Left renal cortex interstitium (tissue), 4 donors: ENCODE measurements at regions not wholly inside any gene's neighbourhood (a gene's known extent, or its start where the extent isn't known, plus 50 kb on each side); places are given as distances from the start of the nearest gene placed in this dataset.
"Not testable (repeated sequence)": the region's sequence is repeated elsewhere in the genome, so short reads cannot be mapped to it uniquely, and the experiment has no call there.

Experiments used
- DNase-seq, 4 donors: peaks; one replicate each; pipeline ENCODE4 v3.0.0-alpha.2; 2013; ENCODE audit warnings: low read depth in 4 of 4, low spot score in 2 of 4, missing footprints in 1 of 4

- DNase-seq: peak in 3 of 4 donors; percentile 53 to 63 (median 60)
These were observed 55.1 kb downstream of the CYCS start for GRCh38 chr7:25069900-25070443.

DNA sequence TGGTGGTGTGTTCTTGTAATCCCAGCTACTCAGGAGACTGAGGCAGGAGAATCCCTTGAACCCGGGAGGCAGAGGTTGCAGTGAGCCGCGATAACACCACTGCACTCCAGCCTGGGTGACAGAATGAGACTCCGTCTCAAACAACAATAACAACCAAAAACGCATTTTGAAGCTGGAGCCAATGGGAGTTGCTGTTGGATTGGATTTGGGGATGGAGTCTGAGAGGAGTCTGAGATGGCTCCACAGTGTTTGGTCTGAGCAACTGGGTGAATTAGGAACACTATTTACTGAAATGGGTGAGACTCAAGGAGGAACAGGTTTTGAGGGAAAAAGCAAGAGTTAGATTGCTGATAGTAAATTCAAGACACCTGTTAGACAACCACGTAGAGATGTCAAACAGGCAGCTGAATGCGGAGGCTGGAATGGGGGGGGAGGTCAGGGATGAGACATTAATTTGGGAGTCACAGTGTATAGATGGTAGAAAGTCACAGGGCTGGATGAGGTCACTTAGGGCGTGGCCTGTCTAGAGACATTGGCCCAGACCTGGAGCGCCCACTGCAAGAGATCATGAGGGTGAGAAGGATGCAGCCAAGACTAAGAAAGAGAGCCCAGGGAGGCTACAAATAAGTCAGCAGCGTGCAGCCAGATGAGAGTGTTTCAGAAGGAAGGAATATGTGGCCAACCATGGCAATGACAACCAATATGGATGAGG, 56.4 kb downstream of the CYCS start:
- DNase-seq: no peak

- DNase-seq: no peak
These were observed 57.1 kb downstream of the CYCS start for GRCh38 chr7:25067726-25068501.

DNA sequence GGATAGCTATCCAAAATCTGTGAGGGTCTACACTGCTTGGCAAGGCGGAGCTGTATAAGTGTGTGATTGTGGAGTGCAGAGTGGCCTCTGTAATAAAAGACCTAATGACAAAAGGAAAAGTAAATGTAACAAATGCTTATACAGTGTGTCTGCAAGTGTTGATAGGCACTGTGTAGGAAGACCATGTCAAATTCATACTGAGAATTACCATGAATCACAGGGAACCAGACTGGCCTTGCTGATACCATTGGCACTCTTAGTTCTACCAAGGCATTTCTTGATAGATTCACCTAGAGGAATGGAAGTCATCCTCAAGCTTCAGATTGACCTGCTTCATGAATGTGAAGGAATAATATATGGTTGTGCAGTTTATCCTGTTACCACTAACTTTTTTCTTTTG, 58.8 kb downstream of the CYCS start:
- DNase-seq: no peak

DNA sequence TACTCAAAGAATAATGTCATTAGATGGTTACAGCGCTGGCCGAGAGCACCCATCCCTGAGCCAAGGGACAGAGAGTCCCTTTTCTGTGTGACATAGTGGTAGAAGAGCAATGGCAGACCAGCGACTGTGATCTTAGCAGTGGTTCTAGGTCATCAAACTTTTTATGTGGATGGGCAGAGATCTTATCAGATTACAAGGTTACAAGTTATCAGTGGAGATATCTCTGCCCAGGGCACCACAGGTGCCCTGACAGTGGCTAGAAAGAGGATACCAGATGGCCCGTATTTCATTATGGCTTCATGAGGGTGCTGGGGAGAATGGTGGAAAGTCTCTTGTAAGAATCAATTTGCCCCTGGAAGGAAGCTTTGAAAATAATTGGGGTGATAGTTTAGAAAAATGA, 62.7 kb downstream of the CYCS start:
- DNase-seq: no peak

DNA sequence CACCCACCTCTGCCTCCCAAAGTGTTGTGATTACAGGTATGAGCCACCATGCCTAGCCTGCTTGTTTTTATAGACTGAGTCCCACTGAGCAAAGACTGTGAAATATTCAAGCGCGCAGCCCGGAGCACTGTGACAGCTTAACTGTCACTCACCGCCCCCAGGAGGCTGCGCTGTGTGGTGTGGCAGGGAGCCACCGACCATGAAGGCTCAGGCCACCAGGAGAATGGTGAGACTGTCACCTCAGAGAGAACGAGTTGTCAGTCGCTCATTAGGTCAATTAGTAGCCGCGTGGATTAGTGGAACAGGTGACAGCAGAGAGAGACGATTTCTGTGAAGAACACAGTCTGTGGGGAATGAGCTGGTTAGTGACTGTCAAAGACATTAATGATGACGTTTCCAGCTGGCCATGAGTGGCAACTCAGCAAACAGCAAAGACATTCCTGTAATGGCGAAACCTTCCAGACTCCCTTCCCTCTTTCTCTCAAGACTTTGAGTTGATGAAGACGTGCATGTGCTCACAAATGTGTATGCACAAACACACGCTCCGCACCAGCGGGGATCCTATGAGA, 64.5 kb downstream of the CYCS start:
- no peak for DNase-seq

- DNase-seq: no peak
These were observed 65.5 kb downstream of the CYCS start for GRCh38 chr7:25059576-25059975.

GRCh38 chr7:25056368-25056767, 68.7 kb downstream of the CYCS start:
- DNase-seq: no peak

- no peak for DNase-seq
These were observed 69.4 kb downstream of the CYCS start for GRCh38 chr7:25055520-25056220.

DNA sequence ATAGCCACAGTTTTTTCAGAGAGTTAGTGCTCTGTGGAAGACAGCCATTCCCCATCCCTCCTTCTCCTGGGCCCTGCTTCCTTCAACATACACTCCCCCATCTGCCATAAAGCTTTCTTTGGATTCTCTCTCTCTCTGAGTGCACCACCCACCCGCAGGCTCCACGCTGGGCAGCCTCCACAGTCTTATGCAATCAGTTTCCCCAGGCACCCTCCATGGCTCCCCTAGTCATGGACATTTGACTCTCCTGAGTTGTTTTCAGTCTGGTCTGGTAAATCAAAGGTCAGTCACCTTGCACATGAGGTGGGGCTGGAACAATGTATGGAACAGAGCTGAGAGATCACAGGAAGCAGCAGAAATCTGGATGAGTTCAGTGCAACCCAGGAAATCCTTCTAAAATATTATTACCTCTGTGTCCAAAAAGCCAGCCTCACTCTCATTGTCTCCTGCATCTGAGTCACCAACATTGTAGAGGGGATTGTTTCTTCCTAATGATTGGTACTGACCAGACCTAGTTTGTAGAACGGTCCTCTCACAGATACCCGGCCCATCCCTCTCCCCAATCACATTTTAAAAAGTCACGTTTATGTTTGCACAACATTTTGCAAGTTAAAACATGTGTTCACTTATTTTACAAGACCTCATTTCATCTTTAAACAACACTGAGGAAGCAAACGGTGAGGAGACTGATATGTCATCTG, 70.1 kb downstream of the CYCS start:
- DNase-seq: no peak

GRCh38 chr7:25050223-25050622, 70.2 kb upstream of the OSBPL3 start:
- no peak for DNase-seq

DNA sequence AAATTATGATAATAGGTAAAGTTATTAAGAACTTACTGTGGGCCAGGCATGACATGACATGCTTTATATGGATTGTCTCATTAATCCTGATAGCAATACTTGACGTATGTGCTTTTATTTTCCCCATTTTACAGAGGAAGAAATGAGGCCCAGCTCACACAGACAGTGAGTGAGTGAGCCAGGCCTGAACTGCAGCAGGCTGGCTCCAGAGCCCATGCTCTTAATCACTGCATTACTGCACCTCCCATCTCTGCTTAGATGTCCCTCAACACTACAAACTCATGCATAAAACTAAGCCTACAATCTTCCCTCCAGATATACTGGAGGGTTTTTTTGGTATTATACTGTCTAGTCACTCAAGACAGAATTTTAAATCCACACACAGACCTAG, 68.5 kb upstream of the OSBPL3 start:
- no peak for DNase-seq

GRCh38 chr7:25047571-25048443, 67.8 kb upstream of the OSBPL3 start:
- DNase-seq: not testable (repeated sequence)

DNA sequence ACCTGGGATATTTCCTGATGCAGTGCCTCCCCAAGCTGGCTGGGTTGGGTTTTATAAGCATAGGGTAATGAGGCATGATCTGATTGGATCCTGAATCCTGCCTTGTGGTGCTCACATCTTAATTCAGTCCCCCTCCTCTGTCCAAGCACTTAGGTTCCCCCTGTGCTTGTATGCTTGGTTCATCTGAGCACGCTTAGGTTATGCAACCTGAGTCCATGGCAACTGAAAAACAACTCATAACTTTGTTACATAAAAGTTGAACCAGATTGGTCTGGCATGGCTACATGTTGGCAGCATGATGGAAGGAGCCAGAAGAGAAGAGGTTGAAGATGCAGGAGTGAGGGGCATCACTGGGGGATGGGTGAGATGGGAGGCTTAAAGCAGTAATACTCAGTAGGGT, 57.3 kb upstream of the OSBPL3 start:
- no peak for DNase-seq

DNA sequence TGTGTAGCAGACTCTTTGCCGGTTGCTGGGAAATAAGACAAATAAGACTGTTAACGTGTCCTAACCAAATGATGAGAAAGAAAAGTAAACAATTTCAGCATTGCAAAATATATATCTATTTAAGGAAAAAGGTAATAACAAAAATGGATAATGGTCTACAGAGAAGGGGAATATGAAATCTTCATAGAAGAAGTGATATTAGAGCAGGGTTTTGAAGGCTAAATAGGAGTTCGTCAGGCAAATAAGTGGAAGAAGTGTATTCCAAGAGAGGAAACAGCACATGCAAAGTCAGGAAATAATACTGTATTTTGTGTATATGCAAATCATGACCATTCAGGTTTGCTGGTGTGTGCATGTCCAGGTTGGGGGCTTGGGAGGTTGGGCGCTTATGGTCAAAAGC, 55.3 kb upstream of the OSBPL3 start:
- no peak for DNase-seq

GRCh38 chr7:25034136-25034535, 54.2 kb upstream of the OSBPL3 start:
- no peak for DNase-seq

- no peak for DNase-seq
These were observed 53.1 kb upstream of the OSBPL3 start for GRCh38 chr7:25032774-25033743.

- DNase-seq: no peak
These were observed 51.5 kb upstream of the OSBPL3 start for GRCh38 chr7:25031432-25031831.
